Ascending aorta (tissue), 2 donors: ENCODE measurements at regions not wholly inside any gene's neighbourhood (a gene's known extent, or its start where the extent isn't known, plus 50 kb on each side); places are given as distances from the start of the nearest gene placed in this dataset.

Source experiments
- DNase-seq, 2 donors: peaks; one replicate each; pipeline ENCODE4 v3.0.0-alpha.2; 2019; ENCODE audit warnings: low spot score in 2 of 2
- H3K27ac ChIP-seq, 2 donors: fragments of 200-600 bp; sonication (generic); one replicate each; pipeline ENCODE4 v1.5.1; 2016 to 2017; ENCODE audit warnings: mild to moderate bottlenecking in 1 of 2
- H3K27me3 ChIP-seq: fragments of 200-600 bp; sonication (generic); one replicate; pipeline ENCODE4 v1.5.1; 2017
- H3K36me3 ChIP-seq, 2 donors: fragments of 200-600 bp; sonication (generic); one replicate each; pipeline ENCODE4 v1.5.1; 2016
- H3K4me1 ChIP-seq, 2 donors: fragments of 200-600 bp; sonication (generic); one replicate each; pipeline ENCODE4 v1.5.1; 2016 to 2017; ENCODE audit warnings: mild to moderate bottlenecking in 1 of 2
- H3K4me3 ChIP-seq, 2 donors: fragments of 200-600 bp; sonication (generic); one replicate each; pipeline ENCODE4 v1.5.1; 2016 to 2017; ENCODE audit warnings: mild to moderate bottlenecking in 1 of 2
- H3K9me3 ChIP-seq, 2 donors: fragments of 200-600 bp; sonication (generic); one replicate each; pipeline ENCODE4 v1.5.1; 2016
- intact Hi-C: fragments of 100-400 bp; cut with DNase I; formaldehyde crosslinking; loops from one replicate; pipeline ENCODE4 v1.15.1; 2023
- TF ChIP-seq, protein P1 (sequence below), 3 experiments: fragments of 200-600 bp in 2 of 3; fragments of 450-650 bp in 1 of 3; sonication (generic) in 2 of 3; IDR thresholded peaks; one replicate each; pipeline ENCODE4 v1.5.1; 2016 to 2019; ENCODE audit warnings: antibody characterized with exemption in 3 of 3, mild to moderate bottlenecking in 1 of 3, moderate library complexity in 1 of 3

- no peak for DNase-seq
- Histone ChIP-seq H3K9me3 (no peaks in the 10 kb centered on the region), H3K4me1 (no peaks in the 10 kb centered on the region), H3K36me3 (no peaks in the 10 kb centered on the region), H3K27me3 (no peaks in the 10 kb centered on the region), H3K4me3 (no peak overlapping the region), H3K27ac (no peak overlapping the region)
- intact Hi-C loops, result no loop called here
- TF ChIP-seq, protein P1, sequence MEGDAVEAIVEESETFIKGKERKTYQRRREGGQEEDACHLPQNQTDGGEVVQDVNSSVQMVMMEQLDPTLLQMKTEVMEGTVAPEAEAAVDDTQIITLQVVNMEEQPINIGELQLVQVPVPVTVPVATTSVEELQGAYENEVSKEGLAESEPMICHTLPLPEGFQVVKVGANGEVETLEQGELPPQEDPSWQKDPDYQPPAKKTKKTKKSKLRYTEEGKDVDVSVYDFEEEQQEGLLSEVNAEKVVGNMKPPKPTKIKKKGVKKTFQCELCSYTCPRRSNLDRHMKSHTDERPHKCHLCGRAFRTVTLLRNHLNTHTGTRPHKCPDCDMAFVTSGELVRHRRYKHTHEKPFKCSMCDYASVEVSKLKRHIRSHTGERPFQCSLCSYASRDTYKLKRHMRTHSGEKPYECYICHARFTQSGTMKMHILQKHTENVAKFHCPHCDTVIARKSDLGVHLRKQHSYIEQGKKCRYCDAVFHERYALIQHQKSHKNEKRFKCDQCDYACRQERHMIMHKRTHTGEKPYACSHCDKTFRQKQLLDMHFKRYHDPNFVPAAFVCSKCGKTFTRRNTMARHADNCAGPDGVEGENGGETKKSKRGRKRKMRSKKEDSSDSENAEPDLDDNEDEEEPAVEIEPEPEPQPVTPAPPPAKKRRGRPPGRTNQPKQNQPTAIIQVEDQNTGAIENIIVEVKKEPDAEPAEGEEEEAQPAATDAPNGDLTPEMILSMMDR (IDR thresholded peaks at IDR 0.05), result no peak
Observed at GRCh38 chr15:79598639-79599038, 166.5 kb downstream of the MINAR1 start.

- TF ChIP-seq, protein P1 (IDR thresholded peaks at IDR 0.05), result no peak
- H3K27ac ChIP-seq, result no peak overlapping the region
Observed at GRCh38 chr15:79601405-79602086, 169.4 kb downstream of the MINAR1 start.

GRCh38 chr15:79602180-79602579 is 170.0 kb downstream of the MINAR1 start:
- no peaks in the 10 kb centered on the region for H3K4me1 ChIP-seq
- TF ChIP-seq, protein P1 (IDR thresholded peaks at IDR 0.05), result no peak
- no peak for DNase-seq
- no peaks in the 10 kb centered on the region for H3K36me3 ChIP-seq
- no peaks in the 10 kb centered on the region for H3K27me3 ChIP-seq
- H3K4me3 ChIP-seq, result no peak overlapping the region
- no peak overlapping the region for H3K27ac ChIP-seq
- intact Hi-C loops, result no loop called here
- H3K9me3 ChIP-seq, result no peaks in the 10 kb centered on the region

More at GRCh38 chr15:79601405-79602086, 169.4 kb downstream of the MINAR1 start:
- intact Hi-C loops, result no loop called here
- Histone ChIP-seq H3K36me3 (no peaks in the 10 kb centered on the region), H3K9me3 (no peaks in the 10 kb centered on the region), H3K4me1 (no peaks in the 10 kb centered on the region), H3K4me3 (no peak overlapping the region), H3K27me3 (no peaks in the 10 kb centered on the region)
- DNase-seq, result no peak

GRCh38 chr15:79602731-79603130 is 170.6 kb downstream of the MINAR1 start:
- no peak overlapping the region for H3K4me3 ChIP-seq
- H3K4me1 ChIP-seq, result no peaks in the 10 kb centered on the region
- H3K27me3 ChIP-seq, result no peaks in the 10 kb centered on the region
- H3K27ac ChIP-seq, result no peak overlapping the region
- TF ChIP-seq, protein P1 (IDR thresholded peaks at IDR 0.05), result no peak
- H3K9me3 ChIP-seq, result no peaks in the 10 kb centered on the region
- H3K36me3 ChIP-seq, result no peaks in the 10 kb centered on the region
- intact Hi-C loops, result no loop called here
- DNase-seq, result no peak

DNA sequence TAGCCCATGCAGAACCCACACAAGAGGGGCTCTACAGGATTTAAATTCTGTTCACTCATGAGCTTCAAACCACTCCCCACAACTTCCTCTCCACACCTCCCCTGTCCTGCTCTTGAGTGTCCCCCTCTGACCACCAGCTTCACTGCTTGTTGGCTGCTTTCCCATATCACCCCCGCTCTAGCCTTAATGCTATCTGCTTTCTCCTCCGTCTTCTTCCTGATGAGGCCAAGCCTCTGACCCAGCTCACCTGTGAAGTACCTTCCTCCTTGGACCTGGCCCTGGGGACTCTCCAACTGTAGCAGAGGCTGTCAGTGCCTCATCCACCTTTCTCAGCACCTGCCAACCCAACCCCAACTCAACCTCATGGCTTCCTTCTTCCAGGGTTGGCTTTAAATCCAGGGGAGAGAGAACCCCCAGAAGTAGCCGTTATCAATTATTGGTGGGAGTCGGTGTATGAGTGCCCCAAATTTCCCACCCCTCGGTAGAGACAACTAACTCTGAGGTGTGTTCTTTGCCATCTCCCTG is 174.8 kb downstream of the MINAR1 start:
- no peaks in the 10 kb centered on the region for H3K36me3 ChIP-seq
- no peaks in the 10 kb centered on the region for H3K27me3 ChIP-seq
- H3K4me1 ChIP-seq, result no peaks in the 10 kb centered on the region
- no peaks in the 10 kb centered on the region for H3K9me3 ChIP-seq
- intact Hi-C loops, result no loop called here
- no peak overlapping the region for H3K27ac ChIP-seq
- no peak overlapping the region for H3K4me3 ChIP-seq
- TF ChIP-seq, protein P1 (IDR thresholded peaks at IDR 0.05), result no peak
- no peak for DNase-seq
